Globus pallidus (tissue), 1 donor: ENCODE measurements at regions not wholly inside any gene's neighbourhood (a gene's known extent, or its start where the extent isn't known, plus 50 kb on each side); places are given as distances from the start of the nearest gene placed in this dataset.
"Not testable (repeated sequence)": the region's sequence is repeated elsewhere in the genome, so short reads cannot be mapped to it uniquely, and the experiment has no call there.

ENCODE experiments used
- DNase-seq: peaks from one replicate; pipeline ENCODE4 v3.0.0-alpha.2; 2015; ENCODE audit warnings: low spot score

- no peak for DNase-seq
These were observed 327.0 kb upstream of the ZFP42 start for GRCh38 chr4:187668526-187669082.

GRCh38 chr4:187671521-187671920 is 324.1 kb upstream of the ZFP42 start:
- not testable (repeated sequence) for DNase-seq

GRCh38 chr4:187671958-187672357 is 323.6 kb upstream of the ZFP42 start:
- not testable (repeated sequence) for DNase-seq

- not testable (repeated sequence) for DNase-seq
These were observed 323.0 kb upstream of the ZFP42 start for GRCh38 chr4:187672526-187672925.

GRCh38 chr4:187679450-187679849 is 316.1 kb upstream of the ZFP42 start:
- DNase-seq: no peak

DNA sequence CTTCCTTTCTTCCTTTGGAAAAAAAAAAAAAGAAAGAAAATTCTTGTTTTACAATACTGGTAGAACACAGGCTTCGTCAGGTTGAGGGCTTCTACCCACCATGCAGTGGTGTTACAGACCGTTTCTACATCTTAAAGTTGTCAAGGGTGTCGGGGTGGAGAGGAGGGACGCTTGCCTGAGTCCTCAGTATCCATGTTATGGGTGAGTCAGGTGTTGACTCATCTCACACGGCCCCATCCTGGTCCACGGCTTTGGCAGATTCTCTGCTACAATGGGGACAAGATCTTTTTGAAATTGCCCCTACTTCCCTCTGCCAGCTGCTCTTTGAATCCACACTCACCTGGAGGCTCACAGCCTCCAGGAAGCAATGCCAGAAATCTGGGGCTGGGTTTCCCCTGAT is 310.3 kb upstream of the ZFP42 start:
- DNase-seq: no peak

DNA sequence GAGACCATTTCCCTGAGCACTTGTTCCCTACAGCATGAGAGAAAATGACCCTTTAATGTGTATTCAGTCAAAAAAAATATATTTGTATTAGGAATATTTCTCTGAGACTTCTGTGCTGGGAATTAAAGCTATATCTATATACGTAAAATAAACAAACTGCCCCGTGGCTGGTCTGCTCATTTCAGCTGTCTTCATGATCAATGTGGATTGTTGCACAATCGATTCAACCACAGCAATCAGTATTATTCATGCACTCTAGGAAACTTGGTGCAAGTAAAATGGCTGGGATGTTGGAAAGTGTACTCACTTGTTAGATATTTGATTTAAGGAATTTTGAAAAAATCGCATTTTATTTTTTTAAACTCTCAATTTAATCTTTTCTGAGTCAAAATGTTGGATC is 307.9 kb upstream of the ZFP42 start:
- no peak for DNase-seq

DNA sequence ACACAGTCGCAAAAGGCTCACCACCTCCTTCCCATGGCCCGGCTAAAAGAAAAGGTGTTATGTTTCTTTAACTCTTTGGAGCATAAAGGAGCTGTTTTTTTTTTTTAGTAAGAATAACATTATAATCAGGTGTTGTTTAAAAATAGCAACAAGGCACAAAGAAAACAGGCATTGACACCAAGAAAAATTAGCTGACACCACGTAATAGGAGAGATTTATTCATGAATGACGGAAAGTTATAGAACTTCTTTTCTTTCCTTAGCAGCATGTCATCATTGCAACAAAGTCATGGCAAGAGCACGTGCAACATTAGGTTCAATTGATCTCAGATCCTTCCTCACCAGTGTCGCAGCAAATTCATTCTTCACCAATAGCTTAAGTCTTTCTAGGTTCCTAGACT is 302.9 kb upstream of the ZFP42 start:
- DNase-seq: no peak

DNA sequence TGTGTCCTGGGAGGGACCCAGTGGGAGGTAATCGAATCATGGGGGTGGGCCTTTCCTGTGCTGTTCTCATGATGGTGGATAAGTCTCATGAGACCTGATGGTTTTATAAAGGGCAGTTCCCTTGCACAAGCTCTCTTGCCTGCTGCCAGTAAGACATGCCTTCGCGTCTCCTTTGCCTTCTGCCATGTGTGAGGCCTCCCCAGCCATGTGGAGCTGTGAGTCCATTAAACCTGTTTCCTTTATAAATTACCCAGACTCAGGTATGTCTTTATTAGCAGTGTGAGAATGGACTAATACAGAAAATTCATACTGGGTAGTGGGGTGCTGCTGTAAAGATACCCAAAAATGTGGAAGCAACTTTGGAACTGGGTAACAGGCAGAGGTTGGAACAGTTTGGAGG is 300.0 kb upstream of the ZFP42 start:
- DNase-seq: not testable (repeated sequence)

DNA sequence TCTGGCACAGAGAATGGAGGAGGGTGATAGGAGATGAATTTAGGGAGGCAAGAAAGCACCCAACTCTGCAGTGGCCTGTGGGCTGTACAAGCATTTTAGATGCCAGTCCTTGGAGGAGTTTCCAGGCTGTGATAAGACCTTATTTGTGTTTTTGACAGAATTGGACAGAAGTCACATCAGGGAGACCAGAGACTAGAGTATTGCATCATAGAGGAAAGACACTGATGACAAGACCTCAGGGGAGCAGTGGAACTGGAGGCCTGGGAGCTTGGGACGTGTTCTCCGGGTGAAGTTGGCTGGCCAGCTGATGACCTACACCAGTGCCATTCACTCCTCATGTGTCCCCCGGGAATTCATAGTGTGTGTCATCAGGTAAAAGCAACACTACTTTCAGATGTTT is 284.0 kb upstream of the ZFP42 start:
- DNase-seq: no peak

GRCh38 chr4:187714957-187715356 is 280.6 kb upstream of the ZFP42 start:
- DNase-seq: no peak

- no peak for DNase-seq
These were observed 280.1 kb upstream of the ZFP42 start for GRCh38 chr4:187715466-187715865.

- no peak for DNase-seq
These were observed 271.1 kb upstream of the ZFP42 start for GRCh38 chr4:187724456-187724855.

DNA sequence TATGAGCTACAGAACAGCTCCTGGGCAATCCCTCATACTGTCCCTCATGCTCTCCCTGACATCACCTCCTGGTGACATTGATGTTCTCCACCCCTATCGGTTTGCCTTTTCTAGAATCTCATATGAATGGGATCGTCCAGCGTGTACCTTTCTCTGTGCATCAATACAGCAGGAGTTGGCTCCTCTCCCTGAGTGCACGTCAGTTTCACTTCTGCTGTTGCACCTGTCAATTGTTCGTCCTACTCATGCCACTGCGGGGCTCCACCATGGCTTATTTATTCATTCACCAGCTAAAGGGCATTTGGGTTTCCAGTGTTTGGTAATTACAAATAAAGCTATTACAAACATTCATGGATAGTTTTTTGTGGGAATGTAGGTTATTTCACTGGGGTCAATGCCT is 269.1 kb upstream of the ZFP42 start:
- no peak for DNase-seq

DNA sequence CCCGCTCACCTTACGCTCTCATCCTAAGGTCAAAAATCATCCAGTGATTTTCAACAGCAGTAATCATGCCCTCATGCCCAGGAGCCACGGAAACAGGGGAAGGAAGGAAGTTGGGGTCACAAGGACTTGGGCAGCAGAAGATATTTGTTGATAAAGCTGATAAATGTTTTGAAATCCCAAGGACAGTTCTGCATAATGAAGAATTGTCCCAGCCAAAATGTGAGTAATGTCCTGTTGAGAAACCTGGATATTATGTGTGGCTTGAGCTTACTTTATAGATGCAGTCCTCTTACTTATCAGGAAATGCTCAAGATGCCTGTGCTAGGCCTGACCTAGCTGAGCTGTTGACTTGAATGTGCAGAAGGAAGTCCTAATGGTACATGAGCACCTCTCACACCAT is 263.0 kb upstream of the ZFP42 start:
- no peak for DNase-seq

DNA sequence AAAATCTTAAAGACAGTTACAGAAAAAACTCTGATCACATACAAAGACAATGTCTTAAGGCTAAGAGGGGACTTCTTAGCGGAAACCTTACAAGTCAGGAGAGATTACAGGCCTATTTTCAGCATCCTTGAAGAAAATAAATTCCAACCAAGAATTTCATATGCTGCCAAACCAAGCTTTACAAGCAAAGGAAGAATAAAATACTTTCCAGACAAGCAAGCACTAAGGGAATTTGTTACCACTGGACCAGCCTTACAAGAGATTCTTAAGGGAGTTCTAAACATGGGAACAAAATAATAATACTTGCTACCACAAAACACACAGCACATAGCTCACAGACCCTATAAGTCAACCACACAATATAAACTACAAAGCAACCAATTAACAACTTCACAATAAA is 255.8 kb upstream of the ZFP42 start:
- no peak for DNase-seq

- DNase-seq: no peak
These were observed 250.7 kb upstream of the ZFP42 start for GRCh38 chr4:187744911-187745310.

- not testable (repeated sequence) for DNase-seq
These were observed 244.9 kb upstream of the ZFP42 start for GRCh38 chr4:187750652-187751051.

DNA sequence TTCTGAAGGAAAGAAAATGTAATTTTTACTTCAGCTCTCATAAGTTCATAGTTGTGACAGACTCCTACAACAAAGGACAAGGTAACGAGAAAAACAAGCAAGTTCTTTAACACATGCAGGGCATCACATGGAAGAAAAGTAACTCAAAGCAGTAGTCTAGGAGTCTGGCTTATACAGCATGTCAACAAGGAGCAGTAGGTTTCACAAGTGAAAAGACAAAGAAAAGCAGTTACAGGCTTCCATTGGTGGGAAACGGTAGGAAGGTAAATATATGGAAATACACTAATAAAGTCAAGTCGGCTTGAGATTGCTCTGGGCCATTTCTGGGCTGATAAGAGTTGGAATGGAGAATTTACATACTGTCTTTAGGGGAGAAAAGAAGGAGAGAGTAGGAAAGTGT is 228.4 kb upstream of the ZFP42 start:
- no peak for DNase-seq

GRCh38 chr4:187767687-187768086 is 227.9 kb upstream of the ZFP42 start:
- DNase-seq: no peak

- no peak for DNase-seq
These were observed 225.2 kb upstream of the ZFP42 start for GRCh38 chr4:187770345-187770744.

- no peak for DNase-seq
These were observed 217.6 kb upstream of the ZFP42 start for GRCh38 chr4:187777954-187778353.

DNA sequence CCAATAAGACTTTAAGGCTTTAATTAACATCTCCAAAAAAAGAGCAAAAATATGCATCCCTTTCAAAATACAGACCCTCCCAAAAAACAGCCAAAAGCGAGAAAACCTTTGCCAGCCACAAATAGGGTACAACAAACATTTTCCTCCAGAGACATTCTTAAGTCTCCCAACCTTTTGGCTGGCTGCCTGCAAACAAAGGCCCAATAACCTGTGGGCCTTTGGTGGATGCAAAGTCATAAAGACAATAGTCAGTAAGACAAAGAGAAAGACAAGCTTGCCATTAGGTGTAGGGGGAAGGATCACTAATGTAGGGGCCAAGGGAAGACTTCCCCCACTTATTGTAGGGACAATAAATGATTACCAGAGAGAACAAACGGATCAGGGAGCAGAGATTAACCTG is 215.5 kb upstream of the ZFP42 start:
- no peak for DNase-seq

GRCh38 chr4:187782286-187782824 is 213.2 kb upstream of the ZFP42 start:
- DNase-seq: no peak

GRCh38 chr4:187786190-187786589 is 209.4 kb upstream of the ZFP42 start:
- DNase-seq: no peak
